ENCODE measurements at regions not wholly inside any gene's neighbourhood (a gene's known extent, or its start where the extent isn't known, plus 50 kb on each side); places are given as distances from the start of the nearest gene placed in this dataset.

DNA sequence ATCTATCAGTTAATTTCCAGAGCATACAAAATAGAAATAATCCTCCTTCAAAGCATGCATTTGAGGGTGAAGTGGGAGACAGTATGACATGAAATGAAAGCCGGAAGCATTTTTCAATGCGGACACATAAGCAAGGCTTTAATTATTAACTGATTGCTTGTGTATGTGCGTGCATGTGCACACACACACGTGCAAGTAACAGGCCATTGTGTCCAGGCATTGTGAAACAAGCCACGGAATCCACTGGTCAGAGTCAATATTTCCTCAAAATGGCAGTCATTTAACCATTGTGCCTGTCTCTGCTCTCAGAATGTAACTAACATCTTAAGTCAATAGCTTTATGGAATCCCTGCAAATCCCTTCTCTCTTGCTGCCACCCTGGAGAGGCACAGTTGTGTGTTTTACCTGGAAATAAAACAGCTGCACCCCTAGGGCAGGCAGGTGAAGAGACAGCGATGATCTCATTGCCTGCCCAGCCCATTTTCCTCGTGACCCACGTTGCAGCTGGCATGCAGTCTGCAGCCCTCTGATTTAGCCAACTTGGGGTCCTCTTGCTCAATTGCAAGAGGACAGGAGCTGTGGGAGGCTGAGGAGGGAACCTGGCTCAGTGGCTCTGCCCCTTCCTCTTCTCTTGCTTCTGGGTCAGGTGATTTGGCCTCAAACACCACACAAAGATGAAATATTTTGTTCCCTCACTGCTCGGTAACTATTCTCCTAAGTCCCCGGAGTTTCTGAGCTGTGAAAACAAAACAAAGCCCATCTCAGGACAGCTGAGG, 500.9 kb upstream of the ZMIZ1 start:
- no peak overlapping the region for H3K4me3 ChIP-seq
- H3K27me3 ChIP-seq, result no peaks in the 10 kb centered on the region
- in situ Hi-C loops (cut with MboI; ENCODE audit: low sequenced_read_pairs in 4 of 4), result no loop called here
- no peaks in the 10 kb centered on the region for H3K4me1 ChIP-seq
- no peaks in the 10 kb centered on the region for H3K9me3 ChIP-seq
- intact Hi-C loops (cut with DNase I; ENCODE audit: low total_unique reads), result no loop called here
- ATAC-seq, result no peak
- no peaks in the 10 kb centered on the region for H3K36me3 ChIP-seq
- H3K27ac ChIP-seq, result no peak overlapping the region
- TF ChIP-seq, protein P1, sequence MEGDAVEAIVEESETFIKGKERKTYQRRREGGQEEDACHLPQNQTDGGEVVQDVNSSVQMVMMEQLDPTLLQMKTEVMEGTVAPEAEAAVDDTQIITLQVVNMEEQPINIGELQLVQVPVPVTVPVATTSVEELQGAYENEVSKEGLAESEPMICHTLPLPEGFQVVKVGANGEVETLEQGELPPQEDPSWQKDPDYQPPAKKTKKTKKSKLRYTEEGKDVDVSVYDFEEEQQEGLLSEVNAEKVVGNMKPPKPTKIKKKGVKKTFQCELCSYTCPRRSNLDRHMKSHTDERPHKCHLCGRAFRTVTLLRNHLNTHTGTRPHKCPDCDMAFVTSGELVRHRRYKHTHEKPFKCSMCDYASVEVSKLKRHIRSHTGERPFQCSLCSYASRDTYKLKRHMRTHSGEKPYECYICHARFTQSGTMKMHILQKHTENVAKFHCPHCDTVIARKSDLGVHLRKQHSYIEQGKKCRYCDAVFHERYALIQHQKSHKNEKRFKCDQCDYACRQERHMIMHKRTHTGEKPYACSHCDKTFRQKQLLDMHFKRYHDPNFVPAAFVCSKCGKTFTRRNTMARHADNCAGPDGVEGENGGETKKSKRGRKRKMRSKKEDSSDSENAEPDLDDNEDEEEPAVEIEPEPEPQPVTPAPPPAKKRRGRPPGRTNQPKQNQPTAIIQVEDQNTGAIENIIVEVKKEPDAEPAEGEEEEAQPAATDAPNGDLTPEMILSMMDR (IDR thresholded peaks at IDR 0.05 in 4 of 5, conservative IDR thresholded peaks at IDR 0.05 in 1 of 5), result no peak
- no peak for TF ChIP-seq POLR2A (IDR thresholded peaks at IDR 0.05)
- no peak for DNase-seq

DNA sequence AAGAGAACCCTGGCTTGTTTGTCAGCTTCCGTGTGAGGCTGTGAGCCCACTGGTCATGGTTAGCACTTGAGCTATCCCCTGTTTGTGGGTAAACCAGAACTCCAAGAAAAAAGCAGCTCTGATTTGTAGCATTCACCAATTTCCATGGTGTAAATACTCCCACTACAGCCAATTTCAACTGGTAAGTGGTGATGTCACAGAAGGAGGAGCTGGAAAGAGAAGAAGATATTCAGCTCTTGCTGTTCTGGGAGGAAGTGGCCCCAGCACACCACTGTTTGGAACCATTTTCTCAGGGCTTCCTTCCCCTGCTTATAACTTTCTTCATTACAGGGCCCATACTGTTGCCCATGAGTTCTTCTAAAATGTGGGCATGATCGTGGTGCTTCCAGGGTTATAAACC, 500.1 kb upstream of the ZMIZ1 start:
- intact Hi-C loops (cut with DNase I; ENCODE audit: low total_unique reads), result no loop called here
- Histone ChIP-seq H3K27ac (no peak overlapping the region), H3K36me3 (no peaks in the 10 kb centered on the region), H3K9me3 (no peaks in the 10 kb centered on the region), H3K27me3 (no peaks in the 10 kb centered on the region), H3K4me1 (no peaks in the 10 kb centered on the region), H3K4me3 (no peak overlapping the region)
- DNase-seq (no peak), ATAC-seq (no peak)
- TF ChIP-seq POLR2A (IDR thresholded peaks at IDR 0.05), result no peak
- TF ChIP-seq, protein P1 (IDR thresholded peaks at IDR 0.05 in 4 of 5, conservative IDR thresholded peaks at IDR 0.05 in 1 of 5), result no peak
- in situ Hi-C loops (cut with MboI; ENCODE audit: low sequenced_read_pairs in 4 of 4), result no loop called here

GRCh38 chr10:78570633-78571235, 498.0 kb upstream of the ZMIZ1 start:
- DNase-seq (no peak), ATAC-seq (no peak)
- Histone ChIP-seq H3K27me3 (no peaks in the 10 kb centered on the region), H3K27ac (no peak overlapping the region), H3K36me3 (no peaks in the 10 kb centered on the region), H3K4me1 (no peaks in the 10 kb centered on the region), H3K4me3 (no peak overlapping the region), H3K9me3 (no peaks in the 10 kb centered on the region)
- TF ChIP-seq, protein P1 (IDR thresholded peaks at IDR 0.05 in 4 of 5, conservative IDR thresholded peaks at IDR 0.05 in 1 of 5), result no peak
- no peak for TF ChIP-seq POLR2A (IDR thresholded peaks at IDR 0.05)
- intact Hi-C loops (cut with DNase I; ENCODE audit: low total_unique reads), result no loop called here
- in situ Hi-C loops (cut with MboI; ENCODE audit: low sequenced_read_pairs in 4 of 4), result no loop called here

DNA sequence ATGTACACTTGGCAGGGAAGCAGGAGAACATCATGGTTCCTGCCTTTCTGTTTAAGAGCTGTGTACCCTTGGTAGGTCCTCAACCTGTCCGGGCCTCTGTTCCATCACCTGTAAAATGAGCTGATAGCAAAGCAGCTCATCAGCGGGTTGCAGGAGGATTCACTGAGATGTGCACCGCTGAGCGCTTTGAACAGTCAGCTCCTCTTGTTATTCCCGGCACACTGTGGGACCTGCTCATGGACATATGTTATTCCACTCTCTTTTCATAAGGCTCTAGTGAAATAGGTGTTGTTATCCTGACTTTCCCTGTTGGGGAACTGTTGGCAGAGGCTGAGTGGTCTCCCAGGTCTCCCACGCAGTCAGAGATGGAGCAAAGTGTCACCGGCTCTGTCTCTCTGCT, 497.5 kb upstream of the ZMIZ1 start:
- ATAC-seq (no peak), DNase-seq (no peak)
- intact Hi-C loops (cut with DNase I; ENCODE audit: low total_unique reads), result no loop called here
- no peak for TF ChIP-seq POLR2A (IDR thresholded peaks at IDR 0.05)
- TF ChIP-seq, protein P1 (IDR thresholded peaks at IDR 0.05 in 4 of 5, conservative IDR thresholded peaks at IDR 0.05 in 1 of 5), result no peak
- in situ Hi-C loops (cut with MboI; ENCODE audit: low sequenced_read_pairs in 4 of 4), result no loop called here
- H3K9me3 ChIP-seq, result no peaks in the 10 kb centered on the region
- H3K27ac ChIP-seq, result no peak overlapping the region
- no peaks in the 10 kb centered on the region for H3K36me3 ChIP-seq
- no peaks in the 10 kb centered on the region for H3K4me1 ChIP-seq
- H3K27me3 ChIP-seq, result no peaks in the 10 kb centered on the region
- no peak overlapping the region for H3K4me3 ChIP-seq

All from gastrocnemius medialis (tissue), 4 donors.